DOHH2 (cell line): ENCODE measurements at regions not wholly inside any gene's neighbourhood (a gene's known extent, or its start where the extent isn't known, plus 50 kb on each side); places are given as distances from the start of the nearest gene placed in this dataset.

Source experiments
- CTCF ChIP-seq: fragments of 200-600 bp; sonication (generic); IDR thresholded peaks from one replicate; pipeline ENCODE4 v1.5.1; 2014; ENCODE audit warnings: antibody characterized with exemption, mild to moderate bottlenecking, low read depth, low read length; ENCODE audit not compliant: poor library complexity, severe bottlenecking
- EZH2phosphoT487 ChIP-seq: fragments of 200-600 bp; sonication (generic); IDR thresholded peaks from 2 replicates; pipeline ENCODE4 v1.6.1; 2017; ENCODE audit warnings: borderline replicate concordance, mild to moderate bottlenecking, antibody characterized with exemption, low read length, moderate library complexity, mixed read lengths

- no peak for TF ChIP-seq CTCF
- TF ChIP-seq EZH2phosphoT487 = no peak
Measured at GRCh38 chr15:53918180-53919079, 59.8 kb upstream of the UNC13C start.
